Large intestine (tissue), 3 donors: ENCODE measurements at regions not wholly inside any gene's neighbourhood (a gene's known extent, or its start where the extent isn't known, plus 50 kb on each side); places are given as distances from the start of the nearest gene placed in this dataset.

Experiments used
- DNase-seq, 2 donors: peaks; one replicate each; pipeline versions ENCODE4 v3.0.0 to v3.0.0-alpha.2; 2013
- H3K27ac ChIP-seq: one replicate; pipeline ENCODE4 v1.5.1; 2013; ENCODE audit warnings: low read length
- H3K27me3 ChIP-seq: 2 replicates; pipeline ENCODE4 v1.6.1; 2013; ENCODE audit warnings: low read length; ENCODE audit not compliant: control insufficient read depth, insufficient read depth
- H3K36me3 ChIP-seq: 2 replicates; pipeline ENCODE4 v1.6.1; 2013; ENCODE audit warnings: low read length; ENCODE audit not compliant: control insufficient read depth, insufficient read depth
- H3K4me1 ChIP-seq: one replicate; pipeline ENCODE4 v1.6.1; 2013; ENCODE audit warnings: low read length; ENCODE audit not compliant: control insufficient read depth, insufficient read depth
- H3K4me3 ChIP-seq: one replicate; pipeline ENCODE4 v1.5.1; 2013; ENCODE audit warnings: low read length
- H3K9me3 ChIP-seq: one replicate; pipeline ENCODE4 v1.6.1; 2013; ENCODE audit warnings: mild to moderate bottlenecking, low read depth, low read length, moderate library complexity; ENCODE audit not compliant: control insufficient read depth
- WGBS: methylation state at CpG from one replicate; pipeline ENCODE4 v1.1.5; 2013; ENCODE audit warnings: low lambda C conversion rate; ENCODE audit not compliant: insufficient coverage; 5-methylcytosine and 5-hydroxymethylcytosine counted together

GRCh38 chr15:25510146-25510545 is 71.3 kb upstream of the UBE3A start:
- Histone ChIP-seq H3K36me3 (no peaks in the 10 kb centered on the region), H3K27ac (no peak overlapping the region), H3K4me3 (no peak overlapping the region), H3K27me3 (no peaks in the 10 kb centered on the region), H3K4me1 (no peaks in the 10 kb centered on the region), H3K9me3 (no peaks in the 10 kb centered on the region)
- DNase-seq = no peak
- no CpG with 5 or more reads among the region's 4 CpGs for WGBS

- no CpG with 5 or more reads among the region's 4 CpGs for WGBS
- Histone ChIP-seq H3K4me1 (no peaks in the 10 kb centered on the region), H3K27ac (no peak overlapping the region), H3K4me3 (no peak overlapping the region), H3K9me3 (no peaks in the 10 kb centered on the region), H3K36me3 (no peaks in the 10 kb centered on the region), H3K27me3 (no peaks in the 10 kb centered on the region)
- DNase-seq = no peak
Measured at GRCh38 chr15:25509703-25510102, 70.9 kb upstream of the UBE3A start.

- Histone ChIP-seq H3K27ac (no peak overlapping the region), H3K9me3 (no peaks in the 10 kb centered on the region), H3K27me3 (no peaks in the 10 kb centered on the region), H3K4me3 (no peak overlapping the region), H3K36me3 (no peaks in the 10 kb centered on the region), H3K4me1 (no peaks in the 10 kb centered on the region)
- DNase-seq = peak; percentile 9 to 17
- WGBS = 80% methylated on average over 2 of the region's 3 CpGs
Measured at GRCh38 chr15:25508369-25509002, 69.7 kb upstream of the UBE3A start.

GRCh38 chr15:25504307-25504706 is 65.5 kb upstream of the UBE3A start:
- H3K36me3 ChIP-seq = no peaks in the 10 kb centered on the region

GRCh38 chr15:25501828-25502446 is 63.1 kb upstream of the UBE3A start:
- Histone ChIP-seq H3K27ac (no peak overlapping the region), H3K9me3 (no peaks in the 10 kb centered on the region), H3K4me3 (no peak overlapping the region), H3K4me1 (no peaks in the 10 kb centered on the region), H3K27me3 (no peaks in the 10 kb centered on the region), H3K36me3 (no peaks in the 10 kb centered on the region)
- DNase-seq = peak; percentile 29 to 45
- 0% methylated on average over 1 of the region's 5 CpGs for WGBS

More at GRCh38 chr15:25504307-25504706, 65.5 kb upstream of the UBE3A start:
- Histone ChIP-seq H3K27ac (no peak overlapping the region), H3K27me3 (no peaks in the 10 kb centered on the region), H3K4me1 (no peaks in the 10 kb centered on the region), H3K4me3 (no peak overlapping the region), H3K9me3 (no peaks in the 10 kb centered on the region)
- no CpG with 5 or more reads among the region's 6 CpGs for WGBS
- no peak for DNase-seq

GRCh38 chr15:25498835-25499234 is 60.0 kb upstream of the UBE3A start:
- Histone ChIP-seq H3K4me3 (no peak overlapping the region), H3K9me3 (no peaks in the 10 kb centered on the region), H3K27me3 (no peaks in the 10 kb centered on the region), H3K36me3 (no peaks in the 10 kb centered on the region), H3K27ac (no peak overlapping the region), H3K4me1 (no peaks in the 10 kb centered on the region)
- WGBS = no CpG with 5 or more reads among the region's 5 CpGs
- DNase-seq = no peak

GRCh38 chr15:25497934-25498333 is 59.1 kb upstream of the UBE3A start:
- no peak for DNase-seq
- WGBS = 100% methylated on average over 1 of the region's 3 CpGs

GRCh38 chr15:25493823-25494526 is 55.2 kb upstream of the UBE3A start:
- Histone ChIP-seq H3K4me1 (no peaks in the 10 kb centered on the region), H3K27me3 (no peaks in the 10 kb centered on the region), H3K9me3 (peaks cover 4% of the 10 kb centered on the region), H3K4me3 (no peak overlapping the region), H3K36me3 (no peaks in the 10 kb centered on the region), H3K27ac (no peak overlapping the region)
- 100% methylated on average over 1 of the region's 2 CpGs for WGBS
- no peak for DNase-seq

More at GRCh38 chr15:25497934-25498333, 59.1 kb upstream of the UBE3A start:
- Histone ChIP-seq H3K9me3 (no peaks in the 10 kb centered on the region), H3K36me3 (no peaks in the 10 kb centered on the region), H3K4me3 (no peak overlapping the region), H3K27ac (no peak overlapping the region), H3K4me1 (no peaks in the 10 kb centered on the region), H3K27me3 (no peaks in the 10 kb centered on the region)

- H3K4me1 ChIP-seq = no peaks in the 10 kb centered on the region
- peaks cover 4% of the 10 kb centered on the region for H3K9me3 ChIP-seq
- H3K4me3 ChIP-seq = no peak overlapping the region
- no peak for DNase-seq
- no peak overlapping the region for H3K27ac ChIP-seq
- H3K27me3 ChIP-seq = no peaks in the 10 kb centered on the region
- no peaks in the 10 kb centered on the region for H3K36me3 ChIP-seq
Measured at GRCh38 chr15:25492315-25492714, 53.5 kb upstream of the UBE3A start.
